Stimulated activated CD8-positive, alpha-beta memory T cell treated with anti-CD3 and anti-CD28 coated beads, Interleukin-15, amount 100 ng/mL, for 1 hour (primary cell): ENCODE measurements at regions not wholly inside any gene's neighbourhood (a gene's known extent, or its start where the extent isn't known, plus 50 kb on each side); places are given as distances from the start of the nearest gene placed in this dataset.
"Not testable (repeated sequence)": the region's sequence is repeated elsewhere in the genome, so short reads cannot be mapped to it uniquely, and the experiment has no call there.

Experiments
- DNase-seq: peaks from one replicate; pipeline ENCODE4 v3.0.0-alpha.2; 2020; ENCODE audit warnings: low read depth

- no peak for DNase-seq
These were observed 113.5 kb upstream of the SATB1 start for GRCh38 chr3:18538463-18539230.

- DNase-seq, result no peak
These were observed 107.9 kb upstream of the SATB1 start for GRCh38 chr3:18533039-18533438.

- no peak for DNase-seq
These were observed 106.5 kb upstream of the SATB1 start for GRCh38 chr3:18531662-18532061.

GRCh38 chr3:18529631-18530030 is 104.5 kb upstream of the SATB1 start:
- DNase-seq, result no peak

GRCh38 chr3:18527691-18528090 is 102.6 kb upstream of the SATB1 start:
- DNase-seq, result no peak

GRCh38 chr3:18526667-18527066 is 101.5 kb upstream of the SATB1 start:
- no peak for DNase-seq

GRCh38 chr3:18516170-18516569 is 91.0 kb upstream of the SATB1 start:
- DNase-seq, result not testable (repeated sequence)

- DNase-seq, result no peak
These were observed 88.0 kb upstream of the SATB1 start for GRCh38 chr3:18513091-18513490.

- DNase-seq, result no peak
These were observed 86.9 kb upstream of the SATB1 start for GRCh38 chr3:18512007-18512406.

GRCh38 chr3:18510947-18511346 is 85.8 kb upstream of the SATB1 start:
- DNase-seq, result no peak

- DNase-seq, result no peak
These were observed 82.2 kb upstream of the SATB1 start for GRCh38 chr3:18507333-18507732.

GRCh38 chr3:18505056-18505455 is 79.9 kb upstream of the SATB1 start:
- DNase-seq, result no peak

- DNase-seq, result no peak
These were observed 76.7 kb upstream of the SATB1 start for GRCh38 chr3:18501679-18502343.

GRCh38 chr3:18500322-18500721 is 75.2 kb upstream of the SATB1 start:
- DNase-seq, result no peak

GRCh38 chr3:18499301-18499700 is 74.2 kb upstream of the SATB1 start:
- no peak for DNase-seq

- DNase-seq, result no peak
These were observed 69.1 kb upstream of the SATB1 start for GRCh38 chr3:18494251-18494650.

GRCh38 chr3:18489939-18490338 is 64.8 kb upstream of the SATB1 start:
- no peak for DNase-seq

GRCh38 chr3:18483226-18483625 is 58.1 kb upstream of the SATB1 start:
- DNase-seq, result no peak

- DNase-seq, result no peak
These were observed 56.9 kb upstream of the SATB1 start for GRCh38 chr3:18481946-18482548.

- DNase-seq, result no peak
These were observed 52.5 kb upstream of the SATB1 start for GRCh38 chr3:18477620-18478019.
